VCaP (cell line): ENCODE measurements at regions not wholly inside any gene's neighbourhood (a gene's known extent, or its start where the extent isn't known, plus 50 kb on each side); places are given as distances from the start of the nearest gene placed in this dataset.

Source experiments
- H3K27ac ChIP-seq: fragments of 450-650 bp; 2 replicates; pipeline ENCODE4 v1.5.1; 2017
- TF ChIP-seq, protein P1 (sequence below): fragments of 450-650 bp; conservative IDR thresholded peaks from 2 replicates; pipeline ENCODE4 v1.5.1; 2017; ENCODE audit warnings: mild to moderate bottlenecking, moderate library complexity

DNA sequence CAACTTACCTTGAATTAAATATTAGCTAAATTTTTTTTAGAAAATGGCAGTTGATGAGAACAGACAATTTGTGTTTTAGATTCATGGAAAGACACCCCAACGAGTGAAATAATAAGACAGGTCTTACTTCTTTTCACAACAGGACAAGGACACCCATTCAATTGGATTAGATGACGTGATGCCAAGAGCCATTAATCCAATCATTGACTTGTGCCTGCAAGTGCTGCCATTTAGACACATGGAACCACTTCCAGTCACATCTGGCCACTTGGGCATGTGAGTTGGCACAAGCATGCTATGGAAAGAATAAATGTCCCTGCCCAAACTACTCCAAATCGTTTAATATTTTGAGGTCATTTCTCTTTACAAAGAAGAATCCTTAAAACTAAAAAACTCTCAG is 1308.8 kb downstream of the ROBO2 start:
- no peak overlapping the region for H3K27ac ChIP-seq
- TF ChIP-seq, protein P1, sequence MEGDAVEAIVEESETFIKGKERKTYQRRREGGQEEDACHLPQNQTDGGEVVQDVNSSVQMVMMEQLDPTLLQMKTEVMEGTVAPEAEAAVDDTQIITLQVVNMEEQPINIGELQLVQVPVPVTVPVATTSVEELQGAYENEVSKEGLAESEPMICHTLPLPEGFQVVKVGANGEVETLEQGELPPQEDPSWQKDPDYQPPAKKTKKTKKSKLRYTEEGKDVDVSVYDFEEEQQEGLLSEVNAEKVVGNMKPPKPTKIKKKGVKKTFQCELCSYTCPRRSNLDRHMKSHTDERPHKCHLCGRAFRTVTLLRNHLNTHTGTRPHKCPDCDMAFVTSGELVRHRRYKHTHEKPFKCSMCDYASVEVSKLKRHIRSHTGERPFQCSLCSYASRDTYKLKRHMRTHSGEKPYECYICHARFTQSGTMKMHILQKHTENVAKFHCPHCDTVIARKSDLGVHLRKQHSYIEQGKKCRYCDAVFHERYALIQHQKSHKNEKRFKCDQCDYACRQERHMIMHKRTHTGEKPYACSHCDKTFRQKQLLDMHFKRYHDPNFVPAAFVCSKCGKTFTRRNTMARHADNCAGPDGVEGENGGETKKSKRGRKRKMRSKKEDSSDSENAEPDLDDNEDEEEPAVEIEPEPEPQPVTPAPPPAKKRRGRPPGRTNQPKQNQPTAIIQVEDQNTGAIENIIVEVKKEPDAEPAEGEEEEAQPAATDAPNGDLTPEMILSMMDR = no peak

DNA sequence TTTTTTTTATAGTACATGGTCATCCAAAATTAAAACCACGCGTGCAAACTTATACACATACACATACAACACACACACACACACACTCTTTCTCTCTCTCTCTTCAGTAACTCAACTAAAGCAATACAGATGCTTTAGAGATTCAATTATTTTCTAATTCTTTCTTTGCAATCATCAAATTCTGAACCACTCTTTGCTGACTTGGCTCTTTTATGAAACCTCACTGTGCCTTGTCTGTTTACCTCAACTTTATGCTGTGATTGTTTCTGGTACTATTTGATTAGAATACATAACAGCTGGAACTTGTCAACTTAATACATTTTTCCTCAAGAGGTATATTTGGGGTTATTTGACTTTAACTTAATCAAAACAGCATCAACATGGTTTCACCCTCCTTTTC is 1309.7 kb downstream of the ROBO2 start:
- no peak overlapping the region for H3K27ac ChIP-seq
- TF ChIP-seq, protein P1 = no peak

DNA sequence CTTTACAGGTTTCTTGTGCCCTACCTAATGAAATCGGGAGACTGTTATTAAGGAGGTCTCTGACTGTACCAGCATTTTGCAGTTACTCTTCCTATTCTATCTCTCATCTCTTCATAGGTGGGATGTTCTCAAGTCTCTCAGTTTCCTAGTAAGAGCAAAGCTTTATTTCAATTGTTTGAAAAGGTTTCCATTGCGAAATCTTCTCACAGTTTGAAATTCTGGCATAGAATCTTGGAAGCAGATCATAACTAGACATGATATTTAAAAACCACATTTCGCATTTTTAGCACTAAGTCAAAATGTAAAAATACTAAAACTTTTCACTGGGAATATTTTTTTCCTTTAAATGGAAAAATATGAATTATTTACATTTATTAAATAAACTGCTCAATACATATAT is 1311.4 kb downstream of the ROBO2 start:
- no peak overlapping the region for H3K27ac ChIP-seq
- TF ChIP-seq, protein P1 = no peak

GRCh38 chr3:78353231-78353630 is 1313.3 kb downstream of the ROBO2 start:
- H3K27ac ChIP-seq = no peak overlapping the region
- TF ChIP-seq, protein P1 = no peak

- no peak overlapping the region for H3K27ac ChIP-seq
- TF ChIP-seq, protein P1 = no peak
Observed at GRCh38 chr3:78360849-78361248, 1321.0 kb downstream of the ROBO2 start.

GRCh38 chr3:78368636-78369345 is 1328.9 kb downstream of the ROBO2 start:
- TF ChIP-seq, protein P1 = no peak
- H3K27ac ChIP-seq = no peak overlapping the region

GRCh38 chr3:78390221-78390620 is 1350.3 kb downstream of the ROBO2 start:
- TF ChIP-seq, protein P1 = no peak
- no peak overlapping the region for H3K27ac ChIP-seq
